Panc1 (cell line): ENCODE measurements at regions not wholly inside any gene's neighbourhood (a gene's known extent, or its start where the extent isn't known, plus 50 kb on each side); places are given as distances from the start of the nearest gene placed in this dataset.

Experiments
- POLR2AphosphoS5 ChIP-seq: IDR thresholded peaks from 2 replicates; pipeline ENCODE4 v1.6.1; 2012; ENCODE audit warnings: mild to moderate bottlenecking, low read depth, low read length, moderate library complexity
- SIN3A ChIP-seq: IDR thresholded peaks from 2 replicates; pipeline ENCODE4 v1.6.1; 2012; ENCODE audit warnings: low read depth, mild to moderate bottlenecking, low read length, moderate library complexity, borderline replicate concordance; ENCODE audit not compliant: insufficient read depth
- TCF7L2 ChIP-seq: IDR thresholded peaks from 2 replicates; pipeline ENCODE4 v1.6.1; 2011; ENCODE audit warnings: mild to moderate bottlenecking, low read depth, low read length, inconsistent platforms
- TF ChIP-seq, protein P1 (sequence below), 2 experiments: IDR thresholded peaks; 2 replicates each; pipeline ENCODE4 v1.6.1; 2011 to 2012; ENCODE audit warnings: low read depth in 2 of 2, control low read depth in 1 of 2, low read length in 1 of 2, mild to moderate bottlenecking in 1 of 2, moderate library complexity in 1 of 2; ENCODE audit not compliant: insufficient read depth in 1 of 2
- TF ChIP-seq, protein P2 (sequence below): fragments of 450-650 bp; IDR thresholded peaks from 2 replicates; pipeline ENCODE4 v1.5.1; 2017; ENCODE audit warnings: mild to moderate bottlenecking

DNA sequence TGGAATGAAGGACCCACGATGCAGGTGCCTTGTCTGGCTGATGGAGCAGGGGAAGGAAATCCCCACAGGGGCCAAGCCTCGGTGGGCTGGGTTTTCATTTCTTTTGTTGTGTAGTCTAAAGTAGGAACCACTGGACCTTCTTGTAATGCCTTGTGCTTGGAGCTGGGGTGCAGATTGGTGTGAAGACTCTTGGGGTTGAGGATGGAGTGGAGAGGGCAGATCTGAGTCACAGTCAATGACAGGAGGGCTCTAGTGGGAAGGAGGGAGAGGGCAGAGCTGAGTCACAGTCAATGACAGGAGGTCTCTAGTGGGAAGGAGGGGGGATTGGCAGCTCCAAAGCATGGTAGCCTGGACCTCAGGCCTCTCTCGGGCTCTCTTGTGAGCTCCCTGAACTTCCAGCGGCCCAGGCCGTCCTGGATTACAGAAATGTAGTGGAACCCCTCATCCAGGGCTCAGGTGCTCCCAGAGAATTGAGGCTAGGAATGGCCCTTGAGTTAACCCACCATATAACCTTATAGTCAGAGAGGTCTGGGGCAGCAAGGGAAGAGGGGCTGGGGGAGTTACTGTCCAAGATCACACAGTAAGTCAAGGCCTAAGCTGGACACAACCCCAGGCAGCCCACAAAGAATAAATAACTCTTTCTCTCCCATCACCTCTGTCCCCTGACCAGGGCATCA, 313.8 kb downstream of the MATN1 start:
- TF ChIP-seq, protein P1, sequence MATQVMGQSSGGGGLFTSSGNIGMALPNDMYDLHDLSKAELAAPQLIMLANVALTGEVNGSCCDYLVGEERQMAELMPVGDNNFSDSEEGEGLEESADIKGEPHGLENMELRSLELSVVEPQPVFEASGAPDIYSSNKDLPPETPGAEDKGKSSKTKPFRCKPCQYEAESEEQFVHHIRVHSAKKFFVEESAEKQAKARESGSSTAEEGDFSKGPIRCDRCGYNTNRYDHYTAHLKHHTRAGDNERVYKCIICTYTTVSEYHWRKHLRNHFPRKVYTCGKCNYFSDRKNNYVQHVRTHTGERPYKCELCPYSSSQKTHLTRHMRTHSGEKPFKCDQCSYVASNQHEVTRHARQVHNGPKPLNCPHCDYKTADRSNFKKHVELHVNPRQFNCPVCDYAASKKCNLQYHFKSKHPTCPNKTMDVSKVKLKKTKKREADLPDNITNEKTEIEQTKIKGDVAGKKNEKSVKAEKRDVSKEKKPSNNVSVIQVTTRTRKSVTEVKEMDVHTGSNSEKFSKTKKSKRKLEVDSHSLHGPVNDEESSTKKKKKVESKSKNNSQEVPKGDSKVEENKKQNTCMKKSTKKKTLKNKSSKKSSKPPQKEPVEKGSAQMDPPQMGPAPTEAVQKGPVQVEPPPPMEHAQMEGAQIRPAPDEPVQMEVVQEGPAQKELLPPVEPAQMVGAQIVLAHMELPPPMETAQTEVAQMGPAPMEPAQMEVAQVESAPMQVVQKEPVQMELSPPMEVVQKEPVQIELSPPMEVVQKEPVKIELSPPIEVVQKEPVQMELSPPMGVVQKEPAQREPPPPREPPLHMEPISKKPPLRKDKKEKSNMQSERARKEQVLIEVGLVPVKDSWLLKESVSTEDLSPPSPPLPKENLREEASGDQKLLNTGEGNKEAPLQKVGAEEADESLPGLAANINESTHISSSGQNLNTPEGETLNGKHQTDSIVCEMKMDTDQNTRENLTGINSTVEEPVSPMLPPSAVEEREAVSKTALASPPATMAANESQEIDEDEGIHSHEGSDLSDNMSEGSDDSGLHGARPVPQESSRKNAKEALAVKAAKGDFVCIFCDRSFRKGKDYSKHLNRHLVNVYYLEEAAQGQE (IDR thresholded peaks at IDR 0.05; ENCODE audit: insufficient read depth in 1 of 2, low read depth in 2 of 2, low read length in 1 of 2): no peak
- TF ChIP-seq, protein P2, sequence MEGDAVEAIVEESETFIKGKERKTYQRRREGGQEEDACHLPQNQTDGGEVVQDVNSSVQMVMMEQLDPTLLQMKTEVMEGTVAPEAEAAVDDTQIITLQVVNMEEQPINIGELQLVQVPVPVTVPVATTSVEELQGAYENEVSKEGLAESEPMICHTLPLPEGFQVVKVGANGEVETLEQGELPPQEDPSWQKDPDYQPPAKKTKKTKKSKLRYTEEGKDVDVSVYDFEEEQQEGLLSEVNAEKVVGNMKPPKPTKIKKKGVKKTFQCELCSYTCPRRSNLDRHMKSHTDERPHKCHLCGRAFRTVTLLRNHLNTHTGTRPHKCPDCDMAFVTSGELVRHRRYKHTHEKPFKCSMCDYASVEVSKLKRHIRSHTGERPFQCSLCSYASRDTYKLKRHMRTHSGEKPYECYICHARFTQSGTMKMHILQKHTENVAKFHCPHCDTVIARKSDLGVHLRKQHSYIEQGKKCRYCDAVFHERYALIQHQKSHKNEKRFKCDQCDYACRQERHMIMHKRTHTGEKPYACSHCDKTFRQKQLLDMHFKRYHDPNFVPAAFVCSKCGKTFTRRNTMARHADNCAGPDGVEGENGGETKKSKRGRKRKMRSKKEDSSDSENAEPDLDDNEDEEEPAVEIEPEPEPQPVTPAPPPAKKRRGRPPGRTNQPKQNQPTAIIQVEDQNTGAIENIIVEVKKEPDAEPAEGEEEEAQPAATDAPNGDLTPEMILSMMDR: no peak
- TF ChIP-seq TCF7L2 (no peak), POLR2AphosphoS5 (no peak), SIN3A (no peak)
